Stomach smooth muscle (tissue), 2 donors: ENCODE measurements at regions not wholly inside any gene's neighbourhood (a gene's known extent, or its start where the extent isn't known, plus 50 kb on each side); places are given as distances from the start of the nearest gene placed in this dataset.
"Not testable (repeated sequence)": the region's sequence is repeated elsewhere in the genome, so short reads cannot be mapped to it uniquely, and the experiment has no call there.

Source experiments
- H3K27ac ChIP-seq: one replicate; pipeline ENCODE4 v1.7.0; 2013; ENCODE audit warnings: mild to moderate bottlenecking, low read length, inconsistent platforms
- H3K27me3 ChIP-seq, 2 donors: one replicate each; pipeline ENCODE4 v1.7.0; 2013; ENCODE audit warnings: low read length in 2 of 2; ENCODE audit not compliant: insufficient read depth in 2 of 2, control insufficient read depth in 1 of 2
- H3K36me3 ChIP-seq, 2 donors: one replicate each; pipeline ENCODE4 v1.7.0; 2013; ENCODE audit warnings: low read length in 2 of 2; ENCODE audit not compliant: control insufficient read depth in 2 of 2, insufficient read depth in 2 of 2
- H3K4me1 ChIP-seq: one replicate; pipeline ENCODE4 v1.7.0; 2013; ENCODE audit warnings: low read length; ENCODE audit not compliant: control insufficient read depth, insufficient read depth
- H3K4me3 ChIP-seq, 2 donors: one replicate each; pipeline ENCODE4 v1.7.0; 2013; ENCODE audit warnings: low read length in 2 of 2
- H3K9ac ChIP-seq, 2 donors: one replicate each; pipeline ENCODE4 v1.7.0; 2013; ENCODE audit warnings: low read length in 2 of 2, mild to moderate bottlenecking in 1 of 2
- H3K9me3 ChIP-seq, 2 donors: one replicate each; pipeline ENCODE4 v1.7.0; 2013; ENCODE audit warnings: low read length in 2 of 2; ENCODE audit not compliant: control insufficient read depth in 2 of 2
- donor health status: healthy.
- donor health status: Pancreatic carcinoma.

GRCh38 chr6:144951730-144952437 lies 666.7 kb downstream of the UTRN start:
- H3K9me3 ChIP-seq, result no peaks in the 10 kb centered on the region
- no peak overlapping the region for H3K9ac ChIP-seq
- no peaks in the 10 kb centered on the region for H3K27me3 ChIP-seq
- H3K36me3 ChIP-seq, result no peaks in the 10 kb centered on the region
- no peak overlapping the region for H3K27ac ChIP-seq
- H3K4me1 ChIP-seq, result peaks cover 3% of the 10 kb centered on the region
- no peak overlapping the region for H3K4me3 ChIP-seq

- no peak overlapping the region for H3K9ac ChIP-seq
- H3K9me3 ChIP-seq, result no peaks in the 10 kb centered on the region
- H3K4me1 ChIP-seq, result peaks cover 3% of the 10 kb centered on the region
- H3K27me3 ChIP-seq, result no peaks in the 10 kb centered on the region
- no peak overlapping the region for H3K4me3 ChIP-seq
- H3K27ac ChIP-seq, result no peak overlapping the region
- H3K36me3 ChIP-seq, result no peaks in the 10 kb centered on the region
These were observed 667.5 kb downstream of the UTRN start for GRCh38 chr6:144952456-144953240.

- no peaks in the 10 kb centered on the region for H3K9me3 ChIP-seq
- H3K27ac ChIP-seq, result no peak overlapping the region
- H3K36me3 ChIP-seq, result no peaks in the 10 kb centered on the region
- H3K4me3 ChIP-seq, result no peak overlapping the region
- H3K27me3 ChIP-seq, result no peaks in the 10 kb centered on the region
- H3K9ac ChIP-seq, result no peak overlapping the region
- peaks cover 3% of the 10 kb centered on the region for H3K4me1 ChIP-seq
These were observed 668.6 kb downstream of the UTRN start for GRCh38 chr6:144953552-144954240.

- Histone ChIP-seq H3K27ac (no peak overlapping the region), H3K9me3 (no peaks in the 10 kb centered on the region), H3K27me3 (no peaks in the 10 kb centered on the region)
These were observed 669.1 kb downstream of the UTRN start for GRCh38 chr6:144954241-144954556.

GRCh38 chr6:144955392-144955791 lies 670.3 kb downstream of the UTRN start:
- no peaks in the 10 kb centered on the region for H3K27me3 ChIP-seq
- no peaks in the 10 kb centered on the region for H3K9me3 ChIP-seq
- no peak overlapping the region for H3K27ac ChIP-seq

More at GRCh38 chr6:144954241-144954556, 669.1 kb downstream of the UTRN start:
- H3K9ac ChIP-seq, result no peak overlapping the region
- no peaks in the 10 kb centered on the region for H3K36me3 ChIP-seq
- H3K4me1 ChIP-seq, result peaks cover 3% of the 10 kb centered on the region
- no peak overlapping the region for H3K4me3 ChIP-seq

GRCh38 chr6:144955859-144956258 lies 670.7 kb downstream of the UTRN start:
- no peak overlapping the region for H3K27ac ChIP-seq
- no peaks in the 10 kb centered on the region for H3K9me3 ChIP-seq
- H3K36me3 ChIP-seq, result no peaks in the 10 kb centered on the region
- H3K9ac ChIP-seq, result no peak overlapping the region
- H3K4me3 ChIP-seq, result no peak overlapping the region
- peaks cover 3% of the 10 kb centered on the region for H3K4me1 ChIP-seq
- no peaks in the 10 kb centered on the region for H3K27me3 ChIP-seq

More at GRCh38 chr6:144955392-144955791, 670.3 kb downstream of the UTRN start:
- Histone ChIP-seq H3K4me3 (no peak overlapping the region), H3K4me1 (peaks cover 3% of the 10 kb centered on the region), H3K36me3 (no peaks in the 10 kb centered on the region), H3K9ac (no peak overlapping the region)

GRCh38 chr6:144956697-144957096 lies 671.6 kb downstream of the UTRN start:
- H3K9ac ChIP-seq, H3K4me1 ChIP-seq, H3K27ac ChIP-seq, H3K9me3 ChIP-seq, H3K27me3 ChIP-seq, H3K4me3 ChIP-seq, H3K36me3 ChIP-seq: not testable (repeated sequence)

GRCh38 chr6:144957236-144957937 lies 672.3 kb downstream of the UTRN start:
- no peak overlapping the region for H3K4me3 ChIP-seq
- H3K27ac ChIP-seq, result no peak overlapping the region
- no peaks in the 10 kb centered on the region for H3K27me3 ChIP-seq
- H3K36me3 ChIP-seq, result no peaks in the 10 kb centered on the region
- no peaks in the 10 kb centered on the region for H3K9me3 ChIP-seq
- peaks cover 3% of the 10 kb centered on the region for H3K4me1 ChIP-seq
- H3K9ac ChIP-seq, result no peak overlapping the region

GRCh38 chr6:144969154-144969553 lies 684.0 kb downstream of the UTRN start:
- H3K9me3 ChIP-seq, result no peaks in the 10 kb centered on the region
- H3K4me3 ChIP-seq, result no peak overlapping the region
- H3K4me1 ChIP-seq, result no peaks in the 10 kb centered on the region
- no peak overlapping the region for H3K27ac ChIP-seq
- H3K27me3 ChIP-seq, result no peaks in the 10 kb centered on the region
- H3K9ac ChIP-seq, result no peak overlapping the region
- H3K36me3 ChIP-seq, result no peaks in the 10 kb centered on the region

GRCh38 chr6:144969602-144970272 lies 684.6 kb downstream of the UTRN start:
- no peaks in the 10 kb centered on the region for H3K4me1 ChIP-seq
- H3K36me3 ChIP-seq, result no peaks in the 10 kb centered on the region
- H3K9me3 ChIP-seq, result no peaks in the 10 kb centered on the region
- H3K4me3 ChIP-seq, result no peak overlapping the region
- no peak overlapping the region for H3K27ac ChIP-seq
- no peaks in the 10 kb centered on the region for H3K27me3 ChIP-seq
- H3K9ac ChIP-seq, result no peak overlapping the region
